PC-9 (cell line): ENCODE measurements at regions not wholly inside any gene's neighbourhood (a gene's known extent, or its start where the extent isn't known, plus 50 kb on each side); places are given as distances from the start of the nearest gene placed in this dataset.

ENCODE experiments used
- BruUV-seq: library from RNA; stranded (reverse); fragments of 400-500 nt; replicated peaks from 2 replicates; lab custom pipeline; 2021; lab: Mats Ljungman, UMichigan
- CTCF ChIA-PET: fragments of 300-600 bp; sonication (Branson Sonifier 250); formaldehyde crosslinking; loops from one replicate; lab custom pipeline; 2022; ENCODE audit warnings: antibody characterized with exemption; lab: Charles Lee
- POLR2A ChIA-PET: fragments of 300-600 bp; sonication (Branson Sonifier 250); formaldehyde crosslinking; loops from one replicate; lab custom pipeline; 2022; ENCODE audit warnings: antibody characterized with exemption; ENCODE audit not compliant: unreplicated experiment; lab: Charles Lee
- DNase-seq, 2 experiments: peaks; one replicate each; pipeline versions ENCODE4 v3.0.0 to v3.0.0-alpha.2; 2015 to 2022; ENCODE audit warnings: mixed read lengths in 1 of 2
- H2AFZ ChIP-seq: fragments of 200-600 bp; sonication (generic); 2 replicates; pipeline ENCODE4 v1.8.1; 2017; ENCODE audit warnings: antibody characterized with exemption
- H3F3A ChIP-seq: fragments of 200-600 bp; sonication (generic); 2 replicates; pipeline ENCODE4 v1.8.1; 2017; ENCODE audit warnings: antibody characterized with exemption, mild to moderate bottlenecking, low read depth; ENCODE audit not compliant: insufficient read depth
- H3K27ac ChIP-seq: fragments of 200-600 bp; sonication (generic); 2 replicates; pipeline ENCODE4 v1.6.1; 2016; ENCODE audit warnings: mixed run types
- H3K27me3 ChIP-seq: fragments of 200-600 bp; sonication (generic); 2 replicates; pipeline ENCODE4 v1.6.1; 2016; ENCODE audit warnings: low read depth, mixed run types; ENCODE audit not compliant: insufficient read depth
- H3K36me3 ChIP-seq: fragments of 200-600 bp; sonication (generic); 2 replicates; pipeline ENCODE4 v1.6.1; 2016; ENCODE audit warnings: low read depth, mixed run types
- H3K4me1 ChIP-seq: fragments of 200-600 bp; sonication (generic); replicated peaks from 2 replicates; pipeline ENCODE4 v1.6.1; 2016; ENCODE audit warnings: mixed run types; ENCODE audit not compliant: insufficient read depth
- H3K4me2 ChIP-seq: fragments of 200-600 bp; sonication (generic); 2 replicates; pipeline ENCODE4 v1.6.1; 2017; ENCODE audit warnings: mixed run types
- H3K4me3 ChIP-seq: fragments of 200-600 bp; sonication (generic); 2 replicates; pipeline ENCODE4 v1.6.1; 2016; ENCODE audit warnings: mixed run types
- H3K79me2 ChIP-seq: fragments of 200-600 bp; sonication (generic); 2 replicates; pipeline ENCODE4 v1.6.1; 2017; ENCODE audit warnings: low read depth, mixed run types
- H3K9me2 ChIP-seq: fragments of 200-600 bp; sonication (generic); 2 replicates; pipeline ENCODE4 v1.8.1; 2017; ENCODE audit warnings: mild to moderate bottlenecking; ENCODE audit not compliant: insufficient read depth
- H3K9me3 ChIP-seq: fragments of 200-600 bp; sonication (generic); 2 replicates; pipeline ENCODE4 v1.8.1; 2016; ENCODE audit warnings: low read depth; ENCODE audit not compliant: insufficient read depth
- H4K20me1 ChIP-seq: fragments of 200-600 bp; sonication (generic); 2 replicates; pipeline ENCODE4 v1.8.1; 2017; ENCODE audit not compliant: insufficient read depth
- CTCF ChIP-seq: fragments of 200-600 bp; sonication (generic); conservative IDR thresholded peaks from 2 replicates; pipeline ENCODE4 v1.6.1; 2017; ENCODE audit warnings: mixed run types, antibody characterized with exemption, mild to moderate bottlenecking, moderate library complexity
- EZH2 ChIP-seq: fragments of 200-600 bp; sonication (generic); IDR thresholded peaks from 2 replicates; pipeline ENCODE4 v1.8.0; 2017; ENCODE audit warnings: antibody characterized with exemption, low read depth
- intact Hi-C: fragments of 100-400 bp; cut with micrococcal nuclease; formaldehyde crosslinking; loops from one replicate; pipeline ENCODE4 v1.10.0; 2022; ENCODE audit not compliant: unreplicated experiment

GRCh38 chr9:8037745-8038144 lies 238.2 kb upstream of the DMAC1 start:
- Histone ChIP-seq H4K20me1 (no peaks in the 10 kb centered on the region), H3K4me2 (no peak overlapping the region), H3K27me3 (no peaks in the 10 kb centered on the region), H3K4me1 (no peaks in the 10 kb centered on the region), H3K4me3 (no peak overlapping the region), H3K79me2 (no peaks in the 10 kb centered on the region), H3K9me2 (no peaks in the 10 kb centered on the region), H2AFZ (no peak overlapping the region), H3K27ac (no peak overlapping the region), H3K9me3 (no peaks in the 10 kb centered on the region), H3K36me3 (no peaks in the 10 kb centered on the region), H3F3A (no peaks in the 10 kb centered on the region)
- DNase-seq, result no peak
- POLR2A ChIA-PET, result no interaction called here
- TF ChIP-seq EZH2 (no peak), CTCF (no peak)
- no TSS peak for BruUV-seq
- intact Hi-C loops, result no loop called here
- CTCF ChIA-PET, result no interaction called here

GRCh38 chr9:8036914-8037524 lies 237.4 kb upstream of the DMAC1 start:
- Histone ChIP-seq H3K79me2 (no peaks in the 10 kb centered on the region), H2AFZ (no peak overlapping the region), H3K9me2 (no peaks in the 10 kb centered on the region), H3K27me3 (no peaks in the 10 kb centered on the region), H3F3A (no peaks in the 10 kb centered on the region), H3K4me2 (no peak overlapping the region), H4K20me1 (no peaks in the 10 kb centered on the region), H3K4me1 (no peaks in the 10 kb centered on the region), H3K27ac (no peak overlapping the region), H3K4me3 (no peak overlapping the region), H3K36me3 (no peaks in the 10 kb centered on the region), H3K9me3 (no peaks in the 10 kb centered on the region)
- CTCF ChIA-PET, result no interaction called here
- POLR2A ChIA-PET, result no interaction called here
- TF ChIP-seq EZH2, result no peak
- TF ChIP-seq CTCF, result no peak
- BruUV-seq, result no TSS peak
- intact Hi-C loops, result no loop called here
- DNase-seq, result no peak

- ChIA-PET CTCF (no interaction called here), POLR2A (no interaction called here)
- no peak for DNase-seq
- Histone ChIP-seq H3K36me3 (no peaks in the 10 kb centered on the region), H3K9me2 (no peaks in the 10 kb centered on the region), H3K27ac (no peak overlapping the region), H2AFZ (no peak overlapping the region), H3K4me2 (no peak overlapping the region), H3F3A (no peaks in the 10 kb centered on the region), H4K20me1 (no peaks in the 10 kb centered on the region), H3K4me1 (no peaks in the 10 kb centered on the region), H3K27me3 (no peaks in the 10 kb centered on the region), H3K4me3 (no peak overlapping the region), H3K79me2 (no peaks in the 10 kb centered on the region), H3K9me3 (no peaks in the 10 kb centered on the region)
- BruUV-seq, result no TSS peak
- TF ChIP-seq CTCF (no peak), EZH2 (no peak)
- intact Hi-C loops, result no loop called here
Measured at GRCh38 chr9:8033794-8034193, 234.2 kb upstream of the DMAC1 start.
